Calu3 (cell line): ENCODE measurements at regions not wholly inside any gene's neighbourhood (a gene's known extent, or its start where the extent isn't known, plus 50 kb on each side); places are given as distances from the start of the nearest gene placed in this dataset.

Experiments used
- BruUV-seq: library from RNA; stranded (reverse); fragments of 400-500 nt; replicated peaks from 2 replicates; lab custom pipeline; 2021; lab: Mats Ljungman, UMichigan
- CTCF ChIA-PET: fragments of 300-600 bp; sonication (Branson Sonifier 250); formaldehyde crosslinking; loops from one replicate; lab custom pipeline; 2022; ENCODE audit warnings: antibody characterized with exemption; lab: Charles Lee
- DNase-seq: peaks from one replicate; pipeline ENCODE4 v3.0.0; 2022
- H3K27ac Mint-ChIP-seq: one replicate; pipeline ENCODE4 v1.8.0; 2022; ENCODE audit warnings: mixed read lengths; ENCODE audit not compliant: unreplicated experiment
- H3K27me3 Mint-ChIP-seq: one replicate; pipeline ENCODE4 v1.8.0; 2022; ENCODE audit warnings: mixed read lengths; ENCODE audit not compliant: unreplicated experiment
- H3K36me3 Mint-ChIP-seq: one replicate; pipeline ENCODE4 v1.8.0; 2022; ENCODE audit warnings: mild to moderate bottlenecking, moderate library complexity, mixed read lengths; ENCODE audit not compliant: insufficient read depth, unreplicated experiment
- H3K4me1 Mint-ChIP-seq: one replicate; pipeline ENCODE4 v1.8.0; 2022; ENCODE audit warnings: mild to moderate bottlenecking, low read depth, mixed read lengths; ENCODE audit not compliant: unreplicated experiment
- H3K4me3 Mint-ChIP-seq: one replicate; pipeline ENCODE4 v1.8.0; 2022; ENCODE audit warnings: mild to moderate bottlenecking, low read depth, moderate library complexity, mixed read lengths; ENCODE audit not compliant: unreplicated experiment
- H3K9me3 Mint-ChIP-seq: one replicate; pipeline ENCODE4 v1.8.0; 2022; ENCODE audit warnings: low read depth, mixed read lengths; ENCODE audit not compliant: unreplicated experiment
- intact Hi-C: fragments of 100-400 bp; cut with micrococcal nuclease; formaldehyde crosslinking; loops from one replicate; pipeline ENCODE4 v1.10.0; 2022; ENCODE audit not compliant: unreplicated experiment
- TF ChIP-seq, protein P1 (sequence below): fragments of 200-600 bp; IDR thresholded peaks from one replicate; pipeline ENCODE4 v1.8.0; 2022; ENCODE audit warnings: antibody characterized with exemption; ENCODE audit not compliant: unreplicated experiment

DNA sequence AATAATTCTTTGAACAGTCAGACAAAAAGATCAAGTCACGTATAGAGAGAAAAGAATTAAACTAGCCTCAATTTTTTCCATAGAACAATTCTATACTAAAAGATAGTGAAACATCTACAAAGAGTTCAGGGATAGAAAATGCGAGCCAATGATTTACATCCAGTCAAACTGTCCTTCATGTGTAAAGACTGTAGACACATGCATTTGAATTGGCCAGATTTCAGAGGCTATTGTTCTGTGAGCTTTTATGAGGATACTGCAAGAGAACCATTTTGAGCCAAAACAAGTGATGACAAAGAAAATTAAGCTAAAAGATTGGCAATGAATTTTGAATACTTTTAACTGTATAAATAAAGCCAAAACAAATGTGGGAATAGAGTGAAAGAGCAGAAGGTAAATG, 1230.3 kb downstream of the RPA4 start:
- CTCF ChIA-PET, result no interaction called here
- intact Hi-C loops, result no loop called here
- Mint-ChIP-seq H3K4me3 (no peak overlapping the region), H3K36me3 (no peaks in the 10 kb centered on the region), H3K4me1 (no peaks in the 10 kb centered on the region), H3K9me3 (peaks cover 2% of the 10 kb centered on the region), H3K27ac (no peak overlapping the region), H3K27me3 (no peaks in the 10 kb centered on the region)
- TF ChIP-seq, protein P1, sequence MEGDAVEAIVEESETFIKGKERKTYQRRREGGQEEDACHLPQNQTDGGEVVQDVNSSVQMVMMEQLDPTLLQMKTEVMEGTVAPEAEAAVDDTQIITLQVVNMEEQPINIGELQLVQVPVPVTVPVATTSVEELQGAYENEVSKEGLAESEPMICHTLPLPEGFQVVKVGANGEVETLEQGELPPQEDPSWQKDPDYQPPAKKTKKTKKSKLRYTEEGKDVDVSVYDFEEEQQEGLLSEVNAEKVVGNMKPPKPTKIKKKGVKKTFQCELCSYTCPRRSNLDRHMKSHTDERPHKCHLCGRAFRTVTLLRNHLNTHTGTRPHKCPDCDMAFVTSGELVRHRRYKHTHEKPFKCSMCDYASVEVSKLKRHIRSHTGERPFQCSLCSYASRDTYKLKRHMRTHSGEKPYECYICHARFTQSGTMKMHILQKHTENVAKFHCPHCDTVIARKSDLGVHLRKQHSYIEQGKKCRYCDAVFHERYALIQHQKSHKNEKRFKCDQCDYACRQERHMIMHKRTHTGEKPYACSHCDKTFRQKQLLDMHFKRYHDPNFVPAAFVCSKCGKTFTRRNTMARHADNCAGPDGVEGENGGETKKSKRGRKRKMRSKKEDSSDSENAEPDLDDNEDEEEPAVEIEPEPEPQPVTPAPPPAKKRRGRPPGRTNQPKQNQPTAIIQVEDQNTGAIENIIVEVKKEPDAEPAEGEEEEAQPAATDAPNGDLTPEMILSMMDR, result no peak
- DNase-seq, result no peak
- BruUV-seq, result no TSS peak

DNA sequence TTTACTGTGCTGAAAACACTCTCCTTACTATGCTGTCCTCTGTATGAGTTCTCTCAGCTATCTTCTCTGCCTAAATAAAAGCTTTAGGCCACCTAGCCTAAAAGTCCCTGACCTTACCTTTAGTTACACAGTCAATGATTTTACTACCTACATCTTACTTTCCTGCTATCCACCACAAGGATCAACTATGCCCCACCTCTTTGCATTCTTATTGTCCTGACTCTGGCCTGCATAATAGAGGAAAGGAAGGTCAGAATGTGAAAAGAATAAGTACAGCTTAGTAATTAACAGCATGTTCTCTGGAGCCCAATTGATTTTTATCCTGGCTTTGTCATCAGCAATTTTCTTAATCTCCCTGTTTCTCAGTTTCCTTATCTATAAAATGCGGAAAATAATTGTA, 1257.8 kb downstream of the RPA4 start:
- Mint-ChIP-seq H3K4me3 (no peak overlapping the region), H3K36me3 (no peaks in the 10 kb centered on the region), H3K27me3 (no peaks in the 10 kb centered on the region), H3K9me3 (peaks cover 5% of the 10 kb centered on the region), H3K4me1 (no peaks in the 10 kb centered on the region), H3K27ac (no peak overlapping the region)
- TF ChIP-seq, protein P1, result no peak
- DNase-seq, result no peak
- BruUV-seq, result no TSS peak
- CTCF ChIA-PET, result no interaction called here
- intact Hi-C loops, result no loop called here

DNA sequence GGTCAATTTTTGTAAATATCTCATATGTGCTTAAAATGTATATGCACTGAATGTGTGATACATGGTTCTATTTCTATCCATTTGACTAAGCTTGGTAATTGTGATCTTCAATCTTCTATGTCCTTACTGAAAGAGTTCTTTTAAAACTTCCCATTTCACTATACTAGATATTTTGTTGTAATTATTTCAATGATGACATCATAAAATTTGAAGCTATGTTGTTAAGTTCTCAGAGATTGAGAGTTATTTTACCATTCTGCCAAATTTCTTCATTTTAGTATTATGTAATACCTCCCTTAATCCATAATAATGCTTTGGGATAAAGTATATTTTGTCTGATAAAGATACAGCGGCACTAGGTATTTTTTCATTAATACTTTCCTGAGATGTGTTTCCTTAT, 1307.3 kb downstream of the RPA4 start:
- H3K27me3 Mint-ChIP-seq, result no peaks in the 10 kb centered on the region
- no peaks in the 10 kb centered on the region for H3K36me3 Mint-ChIP-seq
- H3K9me3 Mint-ChIP-seq, result no peaks in the 10 kb centered on the region
- no peaks in the 10 kb centered on the region for H3K4me1 Mint-ChIP-seq
- no peak overlapping the region for H3K4me3 Mint-ChIP-seq
- no TSS peak for BruUV-seq
- CTCF ChIA-PET, result no interaction called here
- DNase-seq, result no peak
- no peak overlapping the region for H3K27ac Mint-ChIP-seq
- TF ChIP-seq, protein P1, result no peak
- intact Hi-C loops, result no loop called here

DNA sequence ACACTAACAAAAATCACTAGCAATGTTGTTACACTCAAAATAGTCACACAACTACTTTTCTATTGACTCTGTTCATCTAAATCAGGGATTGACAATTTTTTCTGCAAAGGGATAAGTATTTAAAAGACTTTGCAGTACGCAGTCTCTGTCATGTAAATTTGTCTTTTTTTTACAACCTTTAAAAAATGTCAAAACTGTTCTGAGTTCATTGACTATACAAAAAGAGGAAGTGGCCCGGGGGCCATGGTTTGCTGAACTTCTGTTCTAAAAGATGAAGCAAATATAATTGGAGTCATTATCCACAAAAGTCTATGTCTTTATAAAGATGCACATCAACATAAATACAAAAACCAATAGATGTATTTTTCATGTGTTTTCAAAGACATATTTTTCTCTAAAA, 1310.3 kb downstream of the RPA4 start:
- Mint-ChIP-seq H3K4me3 (no peak overlapping the region), H3K27ac (no peak overlapping the region), H3K36me3 (no peaks in the 10 kb centered on the region), H3K9me3 (peaks cover 1% of the 10 kb centered on the region), H3K27me3 (no peaks in the 10 kb centered on the region), H3K4me1 (no peaks in the 10 kb centered on the region)
- no peak for DNase-seq
- intact Hi-C loops, result no loop called here
- TF ChIP-seq, protein P1, result no peak
- CTCF ChIA-PET, result no interaction called here
- BruUV-seq, result no TSS peak
